Activated CD4-positive, alpha-beta T cell treated with anti-CD3 and anti-CD28 coated beads, Interleukin-2, amount 50 U/mL, for 1 hour (primary cell): ENCODE measurements at regions not wholly inside any gene's neighbourhood (a gene's known extent, or its start where the extent isn't known, plus 50 kb on each side); places are given as distances from the start of the nearest gene placed in this dataset.

Experiments
- DNase-seq: peaks from one replicate; pipeline ENCODE4 v3.0.0-alpha.2; 2020

DNA sequence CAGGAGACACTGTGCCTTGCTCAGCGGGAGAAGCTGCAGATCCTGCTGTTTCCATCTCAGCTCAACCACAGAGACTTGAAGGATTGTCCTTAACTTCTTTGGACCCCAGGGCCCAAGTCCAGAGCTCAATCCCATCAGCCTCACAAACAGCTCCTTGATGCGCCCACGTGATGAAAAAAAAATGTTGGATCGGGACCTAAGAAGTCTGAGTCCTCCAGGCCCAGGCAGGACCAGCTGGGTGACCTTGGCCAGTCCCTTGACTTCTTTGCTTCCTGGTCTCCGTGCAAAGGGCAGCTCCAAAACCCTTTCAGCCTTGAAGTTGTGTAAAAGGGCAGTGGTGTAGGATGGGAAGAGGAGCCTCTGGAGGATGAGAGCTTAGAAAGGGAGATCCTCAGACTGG, 175.5 kb downstream of the ZFP36L2 start:
- no peak for DNase-seq

DNA sequence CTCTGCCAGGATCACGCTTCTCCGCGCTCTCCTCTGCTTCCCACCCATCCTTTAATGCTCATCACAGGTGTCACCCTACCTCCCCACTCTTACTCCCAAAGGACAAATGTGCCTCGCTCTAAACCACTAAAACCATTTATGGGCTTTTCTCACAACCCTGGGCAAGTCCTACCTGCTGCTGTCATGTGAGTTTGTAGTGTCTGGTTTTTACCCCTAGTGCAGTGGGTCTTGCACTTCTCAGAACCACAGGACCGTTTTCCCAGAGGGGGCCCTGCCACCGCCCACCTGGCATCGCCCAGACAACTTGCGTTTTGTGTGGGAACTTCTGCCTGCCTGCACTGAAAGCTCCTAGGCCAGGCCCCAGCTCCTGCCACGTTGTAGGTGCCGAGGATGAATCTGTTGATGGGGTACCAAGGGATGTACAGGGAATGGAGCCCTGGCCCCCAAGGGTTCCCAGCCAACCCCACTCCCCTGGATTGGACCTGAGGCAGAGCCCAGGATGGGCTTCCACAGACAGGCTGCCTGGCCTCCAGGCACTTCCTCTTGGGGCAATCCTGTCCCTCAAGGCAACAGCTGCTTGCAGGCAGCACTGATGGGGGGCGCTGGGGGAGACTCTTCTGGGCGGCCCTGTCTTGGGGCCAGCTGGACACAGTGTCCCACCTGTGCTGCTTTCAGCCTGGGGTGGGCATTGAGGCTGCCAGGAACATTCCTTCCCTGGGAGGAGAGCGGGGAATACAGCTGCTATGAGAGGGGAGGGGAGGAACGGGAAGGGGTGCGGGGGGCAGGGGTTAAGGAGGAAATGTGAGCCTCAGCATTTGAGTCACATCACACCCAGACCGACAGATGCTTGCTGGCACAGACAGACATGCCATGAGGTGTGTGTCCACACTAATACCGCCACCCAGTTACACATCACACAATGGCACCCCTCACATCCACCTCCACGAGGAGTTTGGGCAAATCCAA, 176.3 kb downstream of the ZFP36L2 start:
- DNase-seq = no peak

DNA sequence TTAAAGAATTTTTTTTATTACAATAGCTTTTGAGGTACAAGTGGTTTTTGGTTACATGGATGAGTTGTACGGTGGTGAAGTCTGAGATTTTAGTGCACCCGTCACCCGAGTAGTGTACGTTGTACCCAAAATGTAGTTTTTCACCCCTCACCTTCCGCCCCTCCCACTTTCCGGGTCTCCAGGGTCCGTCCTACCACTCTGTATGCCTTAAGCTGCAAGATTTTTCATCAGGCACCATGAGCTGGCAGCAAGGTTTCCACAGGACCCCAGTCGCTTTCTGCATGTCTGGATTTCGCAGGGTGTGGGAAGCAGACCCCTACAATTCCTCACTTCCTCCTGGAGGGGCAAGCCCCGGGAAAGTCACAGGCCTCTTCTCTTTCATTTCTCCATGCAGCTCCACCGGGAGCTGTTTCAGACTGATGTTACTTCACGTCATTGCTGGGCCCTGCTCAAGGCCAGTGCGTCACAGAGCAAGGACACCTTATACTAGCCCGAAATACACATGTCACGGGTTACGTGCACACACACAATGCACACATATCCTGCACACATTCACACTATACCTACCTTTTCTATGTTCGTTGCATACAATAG, 179.1 kb downstream of the ZFP36L2 start:
- no peak for DNase-seq

- no peak for DNase-seq
These were observed 180.5 kb downstream of the ZFP36L2 start for GRCh38 chr2:43045866-43046265.

GRCh38 chr2:43044093-43044681, 182.2 kb downstream of the ZFP36L2 start:
- DNase-seq = no peak

DNA sequence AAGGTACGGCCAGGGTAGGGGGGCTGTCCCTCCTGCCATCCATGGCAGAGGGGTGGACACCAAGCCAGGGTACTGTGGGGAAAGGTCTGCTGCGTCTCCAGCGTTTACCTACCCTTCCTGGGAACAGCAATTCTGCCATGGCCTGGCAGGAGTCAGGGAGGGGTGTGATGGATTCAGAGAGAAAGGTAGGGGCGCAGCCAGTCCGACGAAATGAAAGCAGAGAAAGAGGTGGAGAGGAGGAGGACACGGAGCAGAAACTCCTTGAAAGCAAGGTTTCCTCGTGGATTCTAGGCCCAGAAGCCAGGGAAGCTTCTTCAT, 182.9 kb downstream of the ZFP36L2 start:
- no peak for DNase-seq

GRCh38 chr2:43041661-43042360, 184.6 kb downstream of the ZFP36L2 start:
- DNase-seq = no peak

DNA sequence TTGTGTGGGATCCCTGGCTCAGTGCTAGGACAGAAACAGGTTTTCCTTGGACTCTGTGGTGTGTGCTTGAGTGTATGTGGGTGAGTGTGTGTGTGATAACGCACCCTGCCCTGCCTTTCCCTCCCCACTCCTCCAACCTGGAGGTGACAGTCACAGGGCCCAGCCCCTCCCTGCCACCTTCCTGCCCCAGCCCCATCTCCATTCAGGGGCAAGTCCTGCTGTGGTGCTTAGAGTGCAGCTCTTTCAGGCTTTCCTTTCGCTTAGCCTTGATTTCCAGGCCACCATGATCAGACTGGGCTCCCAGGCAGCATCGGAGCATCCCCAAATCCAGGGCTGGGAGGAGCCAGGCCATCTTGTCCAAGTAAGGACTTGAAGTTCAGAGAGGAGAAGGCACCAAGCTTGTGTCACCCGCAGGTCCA, 185.2 kb downstream of the ZFP36L2 start:
- no peak for DNase-seq

GRCh38 chr2:43040084-43040854, 186.1 kb downstream of the ZFP36L2 start:
- DNase-seq = no peak

- no peak for DNase-seq
These were observed 186.9 kb downstream of the ZFP36L2 start for GRCh38 chr2:43039376-43040080.

GRCh38 chr2:43038696-43039094, 187.7 kb downstream of the ZFP36L2 start:
- DNase-seq = no peak

DNA sequence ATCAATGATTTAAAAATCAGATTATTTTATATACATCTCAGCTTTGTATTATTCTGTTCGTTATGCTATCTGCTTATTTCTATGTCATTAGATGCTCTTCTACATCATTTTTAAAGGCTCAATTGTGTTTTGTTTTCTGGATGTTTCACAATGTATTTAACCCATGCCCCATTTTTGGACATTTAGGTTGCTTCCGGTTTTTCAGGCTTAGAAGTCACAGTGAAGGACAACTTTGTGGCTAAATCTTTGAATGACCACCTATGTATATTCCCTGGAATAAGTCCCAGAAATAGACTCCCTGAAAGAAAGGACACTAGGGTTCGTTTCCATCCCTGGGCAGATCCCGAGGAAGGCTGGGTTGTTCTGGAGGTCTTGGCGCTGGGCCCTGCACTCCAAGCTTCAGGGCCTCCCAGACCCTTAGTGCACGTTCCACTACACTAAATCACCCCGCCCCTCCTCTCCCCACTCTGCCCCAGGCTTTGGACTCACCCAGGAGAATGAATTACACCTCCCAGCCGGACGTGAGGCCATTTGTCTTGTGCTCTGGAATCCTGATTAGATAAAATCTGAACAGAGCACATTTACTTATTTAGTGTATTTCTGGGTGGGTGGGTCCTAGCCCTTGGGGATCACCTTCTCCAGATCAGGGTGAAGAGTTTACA, 188.2 kb downstream of the ZFP36L2 start:
- DNase-seq = no peak

- no peak for DNase-seq
These were observed 190.5 kb downstream of the ZFP36L2 start for GRCh38 chr2:43035922-43036321.

DNA sequence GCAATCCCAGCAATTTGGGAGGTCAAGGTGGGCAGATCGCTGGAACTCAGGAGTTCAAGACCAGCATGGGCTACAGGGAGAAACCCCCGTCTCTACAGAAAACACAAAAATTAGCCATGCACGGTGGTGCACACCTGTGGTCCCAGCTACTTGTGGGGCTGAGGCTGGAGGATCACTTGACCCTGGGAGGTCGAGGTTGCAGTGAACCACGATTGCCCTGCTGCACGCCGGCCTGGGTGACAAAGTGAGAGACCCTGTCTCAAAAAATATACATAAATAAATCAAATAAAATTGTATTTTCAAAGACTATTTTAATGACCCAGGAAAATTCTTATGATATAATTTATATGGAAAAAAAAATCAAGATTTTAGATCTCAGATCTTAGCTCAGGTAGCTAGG, 191.5 kb downstream of the ZFP36L2 start:
- no peak for DNase-seq

GRCh38 chr2:43034242-43034619, 192.2 kb downstream of the ZFP36L2 start:
- no peak for DNase-seq

GRCh38 chr2:43033466-43034241, 192.8 kb downstream of the ZFP36L2 start:
- DNase-seq = no peak

- no peak for DNase-seq
These were observed 193.5 kb downstream of the ZFP36L2 start for GRCh38 chr2:43033016-43033270.

DNA sequence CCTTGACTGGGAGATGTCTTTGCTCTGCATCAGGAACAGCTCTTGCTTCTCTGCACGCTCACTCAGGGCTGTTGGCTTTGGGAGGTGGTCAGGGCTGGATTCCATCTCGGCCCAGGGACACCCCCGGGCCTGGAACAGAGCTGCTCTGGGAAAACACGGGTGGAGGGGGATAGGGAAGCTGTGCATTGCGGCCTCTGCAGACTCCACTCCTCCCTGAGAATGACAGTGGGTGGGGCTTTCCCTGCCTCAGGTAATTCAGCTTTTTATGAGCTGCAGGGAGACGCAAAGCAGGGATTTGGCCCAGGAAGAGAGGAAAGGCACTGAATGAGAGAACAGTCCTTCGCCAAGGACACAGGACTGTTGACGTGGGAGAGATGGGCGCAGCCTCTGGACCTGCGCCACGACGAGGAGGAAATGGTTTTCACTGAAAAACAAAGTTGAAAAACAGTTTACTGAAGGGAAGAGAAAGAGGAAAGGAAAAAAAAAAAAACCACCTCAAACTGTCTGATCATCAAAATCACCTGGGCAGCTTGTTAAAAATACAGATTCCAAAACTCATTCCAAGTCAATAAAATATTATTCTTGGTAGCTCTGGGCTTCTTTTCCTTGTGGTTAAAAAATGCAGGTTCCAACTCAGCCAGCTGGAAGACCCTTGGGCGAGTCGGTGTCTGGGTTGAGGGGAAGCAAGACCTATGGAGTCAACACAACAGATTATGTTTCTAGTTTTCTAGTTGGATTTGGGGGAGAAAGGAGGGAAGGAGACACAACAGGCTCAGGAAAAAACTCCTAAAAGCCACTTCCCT, 194.0 kb downstream of the ZFP36L2 start:
- no peak for DNase-seq

- no peak for DNase-seq
These were observed 194.8 kb downstream of the ZFP36L2 start for GRCh38 chr2:43031471-43032212.
